IMR-90 (cell line): ENCODE measurements at regions not wholly inside any gene's neighbourhood (a gene's known extent, or its start where the extent isn't known, plus 50 kb on each side); places are given as distances from the start of the nearest gene placed in this dataset.

Experiments used
- ATAC-seq: fragments of 200-7000 bp; cut with Tn5 transposase; 2 replicates; pipeline ENCODE4 v1.9.1; 2020; ENCODE audit warnings: low read depth, mild to moderate bottlenecking, moderate library complexity
- BruUV-seq: library from RNA; stranded (reverse); fragments of 400-500 nt; replicated peaks from 2 replicates; lab custom pipeline; 2021; lab: Mats Ljungman, UMichigan
- CTCF ChIA-PET: fragments of 300-600 bp; formaldehyde crosslinking; extraction: SDS; loops from one replicate; lab custom pipeline; 2021; ENCODE audit warnings: antibody characterized with exemption; lab: Yijun Ruan, JAX
- POLR2A ChIA-PET: fragments of 300-600 bp; sonication (Branson Sonifier 250); formaldehyde crosslinking; loops from one replicate; lab custom pipeline; 2022; ENCODE audit warnings: antibody characterized with exemption; ENCODE audit not compliant: unreplicated experiment; lab: Charles Lee
- DNase-seq: peaks from one replicate; pipeline ENCODE4 v3.0.0; 2013
- H2AFZ ChIP-seq: replicated peaks from 2 replicates; pipeline ENCODE3; 2013; ENCODE audit warnings: low read length, mild to moderate bottlenecking; ENCODE audit not compliant: poor library complexity
- H2AK5ac ChIP-seq: 2 replicates; pipeline ENCODE4 v1.6.1; 2013; ENCODE audit warnings: low read depth, low read length, inconsistent platforms
- H2AK9ac ChIP-seq: replicated peaks from 2 replicates; pipeline ENCODE3; 2013; ENCODE audit warnings: mild to moderate bottlenecking, low read depth, low read length, moderate library complexity; ENCODE audit not compliant: poor library complexity
- H2BK120ac ChIP-seq: 2 replicates; pipeline ENCODE4 v1.6.1; 2013; ENCODE audit warnings: low read depth, low read length, inconsistent platforms
- H2BK15ac ChIP-seq: 3 replicates; pipeline ENCODE4 v1.6.1; 2013; ENCODE audit warnings: low read depth, low read length, inconsistent platforms
- H2BK20ac ChIP-seq: 2 replicates; pipeline ENCODE4 v1.6.1; 2013; ENCODE audit warnings: low read depth, mild to moderate bottlenecking, inconsistent platforms, low read length, moderate library complexity
- H2BK5ac ChIP-seq: 2 replicates; pipeline ENCODE4 v1.6.1; 2013; ENCODE audit warnings: mild to moderate bottlenecking, low read depth, low read length, inconsistent platforms; ENCODE audit not compliant: poor library complexity, severe bottlenecking
- H3K14ac ChIP-seq: replicated peaks from 2 replicates; pipeline ENCODE4 v1.6.1; 2013; ENCODE audit warnings: low read depth, low read length, inconsistent platforms
- H3K18ac ChIP-seq: 2 replicates; pipeline ENCODE4 v1.6.1; 2013; ENCODE audit warnings: low read depth, low read length, control low read depth
- H3K23ac ChIP-seq: 2 replicates; pipeline ENCODE4 v1.6.1; 2013; ENCODE audit warnings: low read depth, low read length, inconsistent platforms
- H3K27ac ChIP-seq: 2 replicates; pipeline ENCODE4 v1.5.1; 2013; ENCODE audit warnings: mild to moderate bottlenecking, control low read depth, low read length; ENCODE audit not compliant: insufficient read depth
- H3K27me3 ChIP-seq: 2 replicates; pipeline ENCODE4 v1.6.1; 2013; ENCODE audit warnings: low read length; ENCODE audit not compliant: control insufficient read depth, insufficient read depth
- H3K36me3 ChIP-seq: 2 replicates; pipeline ENCODE4 v1.6.1; 2013; ENCODE audit warnings: low read length, mixed read lengths; ENCODE audit not compliant: control insufficient read depth, insufficient read depth
- H3K4ac ChIP-seq: 2 replicates; pipeline ENCODE4 v1.6.1; 2013; ENCODE audit warnings: low read depth, low read length, inconsistent platforms
- H3K4me1 ChIP-seq: 2 replicates; pipeline ENCODE4 v1.6.1; 2013; ENCODE audit warnings: low read length, mixed read lengths; ENCODE audit not compliant: control insufficient read depth, insufficient read depth
- H3K4me2 ChIP-seq: 2 replicates; pipeline ENCODE4 v1.6.1; 2013; ENCODE audit warnings: low read depth, mild to moderate bottlenecking, control low read depth, low read length, moderate library complexity
- H3K4me3 ChIP-seq: 2 replicates; pipeline ENCODE4 v1.5.1; 2013; ENCODE audit warnings: low read depth, mild to moderate bottlenecking, control low read depth, low read length, moderate library complexity; ENCODE audit not compliant: insufficient read depth
- H3K56ac ChIP-seq: 2 replicates; pipeline ENCODE4 v1.6.1; 2013; ENCODE audit warnings: low read length, inconsistent platforms; ENCODE audit not compliant: insufficient read depth; ENCODE audit errors: extremely low read depth
- H3K79me1 ChIP-seq, 2 experiments: 2 replicates each; pipeline ENCODE4 v1.6.1; 2013; ENCODE audit warnings: low read length in 2 of 2, inconsistent platforms in 1 of 2, low read depth in 1 of 2
- H3K9ac ChIP-seq: 2 replicates; pipeline ENCODE4 v1.6.1; 2013; ENCODE audit warnings: low read depth, low read length, control low read depth
- H3K9me1 ChIP-seq: 2 replicates; pipeline ENCODE4 v1.6.1; 2013; ENCODE audit warnings: low read length, inconsistent platforms; ENCODE audit not compliant: insufficient read depth
- H3K9me3 ChIP-seq: 2 replicates; pipeline ENCODE4 v1.6.1; 2013; ENCODE audit warnings: low read length; ENCODE audit not compliant: control insufficient read depth, insufficient read depth
- H4K20me1 ChIP-seq: 2 replicates; pipeline ENCODE4 v1.6.1; 2013; ENCODE audit warnings: low read length, inconsistent platforms; ENCODE audit not compliant: insufficient read depth
- H4K5ac ChIP-seq: 2 replicates; pipeline ENCODE4 v1.6.1; 2013; ENCODE audit warnings: mild to moderate bottlenecking, low read depth, low read length, control low read depth
- H4K8ac ChIP-seq, 2 experiments: 2 replicates each; pipeline ENCODE4 v1.6.1; 2013; ENCODE audit warnings: low read depth in 2 of 2, low read length in 2 of 2, control low read depth in 1 of 2, inconsistent platforms in 1 of 2
- H4K91ac ChIP-seq: 2 replicates; pipeline ENCODE4 v1.6.1; 2013; ENCODE audit warnings: low read depth, low read length, inconsistent platforms; ENCODE audit not compliant: insufficient read depth
- BHLHE40 ChIP-seq: fragments of 150-350 bp; IDR thresholded peaks from 2 replicates; pipeline ENCODE4 v1.6.1; 2016; ENCODE audit warnings: mild to moderate bottlenecking, low read depth, low read length
- CEBPB ChIP-seq: IDR thresholded peaks from 2 replicates; pipeline ENCODE4 v1.6.1; 2012; ENCODE audit warnings: low read depth, low read length, improper control_type of control experiment
- FOS ChIP-seq: fragments of 150-350 bp; IDR thresholded peaks from 2 replicates; pipeline ENCODE4 v1.6.1; 2016; ENCODE audit warnings: low read depth, low read length
- MAZ ChIP-seq: IDR thresholded peaks from 2 replicates; pipeline ENCODE4 v1.6.1; 2012; ENCODE audit warnings: low read depth, mild to moderate bottlenecking, low read length, improper control_type of control experiment, moderate library complexity, borderline replicate concordance
- MXI1 ChIP-seq: IDR thresholded peaks from 2 replicates; pipeline ENCODE4 v1.6.1; 2012; ENCODE audit warnings: low read depth, mild to moderate bottlenecking, low read length, moderate library complexity, borderline replicate concordance
- NFE2L2 ChIP-seq: fragments of 150-350 bp; IDR thresholded peaks from 2 replicates; pipeline ENCODE4 v1.6.1; 2016; ENCODE audit warnings: low read depth, mild to moderate bottlenecking, low read length
- POLR2A ChIP-seq: IDR thresholded peaks from 2 replicates; pipeline ENCODE4 v1.6.1; 2012; ENCODE audit warnings: mild to moderate bottlenecking, low read depth, low read length
- RAD21 ChIP-seq: IDR thresholded peaks from 2 replicates; pipeline ENCODE4 v1.6.1; 2012; ENCODE audit warnings: low read length, improper control_type of control experiment
- RCOR1 ChIP-seq: IDR thresholded peaks from 2 replicates; pipeline ENCODE4 v1.6.1; 2012; ENCODE audit warnings: mild to moderate bottlenecking, low read length, improper control_type of control experiment; ENCODE audit not compliant: insufficient replicate concordance
- SMC3 ChIP-seq: fragments of 150-350 bp; IDR thresholded peaks from 2 replicates; pipeline ENCODE4 v1.6.1; 2016; ENCODE audit warnings: low read depth, mild to moderate bottlenecking, antibody characterized with exemption, low read length, moderate library complexity
- WGBS, 2 experiments: methylation state at CpG; one replicate each; pipeline versions ENCODE4 v1.1.5 to v1.1.7; 2013; ENCODE audit warnings: missing lambda C conversion rate in 2 of 2; ENCODE audit not compliant: insufficient read length in 1 of 2; ENCODE audit errors: extremely low coverage in 2 of 2; 5-methylcytosine and 5-hydroxymethylcytosine counted together
- dilution Hi-C: fragments of 300-500 bp; cut with HindIII; formaldehyde crosslinking; loops from one replicate; pipeline ENCODE4 v1.14.3; 2018; ENCODE audit warnings: low sequenced_read_pairs; ENCODE audit not compliant: unreplicated experiment
- in situ Hi-C: fragments of 300-500 bp; cut with MboI; formaldehyde crosslinking; loops from 3 replicates; pipeline ENCODE4 v1.14.3; 2019; ENCODE audit warnings: low sequenced_read_pairs, inconsistent platforms, mixed read lengths
- intact Hi-C: fragments of 100-400 bp; cut with micrococcal nuclease; formaldehyde crosslinking; loops from 2 replicates; pipeline ENCODE4 v1.10.0; 2022
- TF ChIP-seq, protein P1 (sequence below): fragments of 150-350 bp; IDR thresholded peaks from 2 replicates; pipeline ENCODE4 v1.6.1; 2016; ENCODE audit warnings: low read depth, mild to moderate bottlenecking, low read length, moderate library complexity, borderline replicate concordance
- TF ChIP-seq, protein P2 (sequence below): conservative IDR thresholded peaks from 2 replicates; pipeline ENCODE4 v1.5.1; 2012; ENCODE audit warnings: mild to moderate bottlenecking, low read depth, low read length, improper control_type of control experiment
- TF ChIP-seq, protein P3 (sequence below): fragments of 150-350 bp; IDR thresholded peaks from 2 replicates; pipeline ENCODE4 v1.6.1; 2017; ENCODE audit warnings: mild to moderate bottlenecking, antibody characterized with exemption, low read length, low read depth

DNA sequence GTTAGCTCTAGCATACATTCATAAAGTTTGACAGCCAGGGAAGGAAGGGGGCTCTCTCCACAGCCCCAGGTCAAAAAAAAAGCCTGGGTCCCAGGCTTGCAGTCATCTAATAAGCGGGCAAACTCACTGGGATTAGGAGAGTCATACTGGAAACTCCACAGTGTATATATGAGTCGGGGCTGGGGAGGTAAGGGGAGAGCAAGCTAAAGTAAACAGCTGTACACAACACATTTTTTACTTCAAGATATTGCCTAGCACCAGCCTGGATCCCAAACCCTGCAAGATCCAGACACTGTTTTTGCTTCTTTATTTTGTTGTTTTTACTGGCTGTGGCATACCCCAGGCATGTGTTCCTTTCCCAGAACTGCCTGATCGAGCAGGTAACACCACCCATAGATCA is 291.3 kb upstream of the TANK start:
- H3K4me1 ChIP-seq, result peaks cover 5% of the 10 kb centered on the region
- no CpG with 5 or more reads among the region's 3 CpGs for WGBS, 2 experiments
- peak overlapping the region; percentile 64 for H3K4me2 ChIP-seq
- peak overlapping the region; percentile 94 for H4K91ac ChIP-seq
- peak overlapping the region; percentile 62; the same call in 2 of the 3 replicates for H2BK15ac ChIP-seq
- ChIA-PET POLR2A (interaction anchor here (0.6 kb wide), 1 partner anchor 351 kb away, joined by 6 read pairs; no protein-coding TSS in a partner anchor), CTCF (interaction anchor here (0.9 to 1.3 kb wide), 2 partner anchors 59 to 101 kb away, joined by 4 to 6 read pairs; no protein-coding TSS in a partner anchor)
- no peaks in the 10 kb centered on the region; the same call in 1 of the 2 replicates for H4K20me1 ChIP-seq
- H3K18ac ChIP-seq, result peak overlapping the region; percentile 95
- no peaks in the 10 kb centered on the region for H3K9me3 ChIP-seq
- no peak overlapping the region for H3K4me3 ChIP-seq
- peak overlapping the region; percentile 74 for H3K14ac ChIP-seq
- intact Hi-C loops (no loop called here), dilution Hi-C loops (no loop called here), in situ Hi-C loops (no loop called here)
- peak overlapping the region; percentile 34 for H3K9ac ChIP-seq
- BruUV-seq, result no TSS peak
- peak overlapping the region; percentile 86 for H3K27ac ChIP-seq
- H3K23ac ChIP-seq, result peak overlapping the region; percentile 77
- H2AFZ ChIP-seq, result peak overlapping the region; percentile 0
- peak overlapping the region; percentile 37 for H3K56ac ChIP-seq
- H3K4ac ChIP-seq, result peak overlapping the region; percentile 94
- H4K8ac ChIP-seq, result peak overlapping the region; percentile 69 to 89; a peak in 3 of 4 replicates
- no peaks in the 10 kb centered on the region for H3K36me3 ChIP-seq
- H2BK5ac ChIP-seq, result peak overlapping the region; percentile 46
- no peaks in the 10 kb centered on the region for H3K79me1 ChIP-seq
- TF ChIP-seq MXI1 (no peak), MAZ (no peak), POLR2A (no peak), SMC3 (no peak), NFE2L2 (no peak), RCOR1 (no peak), CEBPB (no peak), FOS (no peak), BHLHE40 (no peak), RAD21 (no peak)
- TF ChIP-seq, protein P1, sequence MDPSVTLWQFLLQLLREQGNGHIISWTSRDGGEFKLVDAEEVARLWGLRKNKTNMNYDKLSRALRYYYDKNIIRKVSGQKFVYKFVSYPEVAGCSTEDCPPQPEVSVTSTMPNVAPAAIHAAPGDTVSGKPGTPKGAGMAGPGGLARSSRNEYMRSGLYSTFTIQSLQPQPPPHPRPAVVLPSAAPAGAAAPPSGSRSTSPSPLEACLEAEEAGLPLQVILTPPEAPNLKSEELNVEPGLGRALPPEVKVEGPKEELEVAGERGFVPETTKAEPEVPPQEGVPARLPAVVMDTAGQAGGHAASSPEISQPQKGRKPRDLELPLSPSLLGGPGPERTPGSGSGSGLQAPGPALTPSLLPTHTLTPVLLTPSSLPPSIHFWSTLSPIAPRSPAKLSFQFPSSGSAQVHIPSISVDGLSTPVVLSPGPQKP, result no peak
- TF ChIP-seq, protein P2, sequence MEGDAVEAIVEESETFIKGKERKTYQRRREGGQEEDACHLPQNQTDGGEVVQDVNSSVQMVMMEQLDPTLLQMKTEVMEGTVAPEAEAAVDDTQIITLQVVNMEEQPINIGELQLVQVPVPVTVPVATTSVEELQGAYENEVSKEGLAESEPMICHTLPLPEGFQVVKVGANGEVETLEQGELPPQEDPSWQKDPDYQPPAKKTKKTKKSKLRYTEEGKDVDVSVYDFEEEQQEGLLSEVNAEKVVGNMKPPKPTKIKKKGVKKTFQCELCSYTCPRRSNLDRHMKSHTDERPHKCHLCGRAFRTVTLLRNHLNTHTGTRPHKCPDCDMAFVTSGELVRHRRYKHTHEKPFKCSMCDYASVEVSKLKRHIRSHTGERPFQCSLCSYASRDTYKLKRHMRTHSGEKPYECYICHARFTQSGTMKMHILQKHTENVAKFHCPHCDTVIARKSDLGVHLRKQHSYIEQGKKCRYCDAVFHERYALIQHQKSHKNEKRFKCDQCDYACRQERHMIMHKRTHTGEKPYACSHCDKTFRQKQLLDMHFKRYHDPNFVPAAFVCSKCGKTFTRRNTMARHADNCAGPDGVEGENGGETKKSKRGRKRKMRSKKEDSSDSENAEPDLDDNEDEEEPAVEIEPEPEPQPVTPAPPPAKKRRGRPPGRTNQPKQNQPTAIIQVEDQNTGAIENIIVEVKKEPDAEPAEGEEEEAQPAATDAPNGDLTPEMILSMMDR, result no peak
- TF ChIP-seq, protein P3, sequence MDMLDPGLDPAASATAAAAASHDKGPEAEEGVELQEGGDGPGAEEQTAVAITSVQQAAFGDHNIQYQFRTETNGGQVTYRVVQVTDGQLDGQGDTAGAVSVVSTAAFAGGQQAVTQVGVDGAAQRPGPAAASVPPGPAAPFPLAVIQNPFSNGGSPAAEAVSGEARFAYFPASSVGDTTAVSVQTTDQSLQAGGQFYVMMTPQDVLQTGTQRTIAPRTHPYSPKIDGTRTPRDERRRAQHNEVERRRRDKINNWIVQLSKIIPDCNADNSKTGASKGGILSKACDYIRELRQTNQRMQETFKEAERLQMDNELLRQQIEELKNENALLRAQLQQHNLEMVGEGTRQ, result no peak
- peak overlapping the region; percentile 95 for H2AK5ac ChIP-seq
- H2BK20ac ChIP-seq, result peak overlapping the region; percentile 99
- ATAC-seq, result peak; percentile 83
- H3K27me3 ChIP-seq, result no peaks in the 10 kb centered on the region
- no peak overlapping the region for H2AK9ac ChIP-seq
- peak overlapping the region; percentile 92 for H2BK120ac ChIP-seq
- DNase-seq, result peak; percentile 65
- peak overlapping the region; percentile 77 for H4K5ac ChIP-seq
- peaks cover 9% of the 10 kb centered on the region for H3K9me1 ChIP-seq
